OCI-LY3 (cell line): ENCODE measurements at regions not wholly inside any gene's neighbourhood (a gene's known extent, or its start where the extent isn't known, plus 50 kb on each side); places are given as distances from the start of the nearest gene placed in this dataset.

Experiments used
- EZH2phosphoT487 ChIP-seq: fragments of 200-600 bp; shearing (Covaris generic); IDR thresholded peaks from 2 replicates; pipeline ENCODE4 v1.6.1; 2018; ENCODE audit warnings: antibody characterized with exemption, mixed run types, low read depth
- TF ChIP-seq, protein P1 (sequence below): fragments of 200-600, 300-600 bp; sonication (generic); IDR thresholded peaks from 2 replicates; pipeline ENCODE4 v1.5.1; 2014; ENCODE audit warnings: antibody characterized with exemption, low read length, low read depth

DNA sequence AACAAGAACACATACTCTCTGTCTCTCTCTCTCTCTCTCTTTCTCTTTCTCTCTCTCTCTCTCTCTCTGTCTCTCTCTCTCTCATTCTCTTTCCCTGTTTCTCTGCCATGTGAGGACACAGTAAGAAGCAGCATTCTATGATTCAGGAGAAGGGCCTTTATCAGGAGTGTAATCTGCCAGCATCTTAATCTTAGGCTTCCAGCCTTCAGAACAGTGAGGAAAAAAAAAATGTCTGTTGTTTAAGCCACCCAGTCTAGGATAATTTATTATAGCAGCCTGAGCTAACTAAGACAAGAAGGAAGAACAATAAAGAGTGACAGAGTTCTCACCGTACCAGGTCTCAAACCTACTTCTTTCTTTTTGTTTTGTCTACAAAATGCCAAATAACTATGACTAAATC, 399.4 kb downstream of the SOCS6 start:
- TF ChIP-seq, protein P1, sequence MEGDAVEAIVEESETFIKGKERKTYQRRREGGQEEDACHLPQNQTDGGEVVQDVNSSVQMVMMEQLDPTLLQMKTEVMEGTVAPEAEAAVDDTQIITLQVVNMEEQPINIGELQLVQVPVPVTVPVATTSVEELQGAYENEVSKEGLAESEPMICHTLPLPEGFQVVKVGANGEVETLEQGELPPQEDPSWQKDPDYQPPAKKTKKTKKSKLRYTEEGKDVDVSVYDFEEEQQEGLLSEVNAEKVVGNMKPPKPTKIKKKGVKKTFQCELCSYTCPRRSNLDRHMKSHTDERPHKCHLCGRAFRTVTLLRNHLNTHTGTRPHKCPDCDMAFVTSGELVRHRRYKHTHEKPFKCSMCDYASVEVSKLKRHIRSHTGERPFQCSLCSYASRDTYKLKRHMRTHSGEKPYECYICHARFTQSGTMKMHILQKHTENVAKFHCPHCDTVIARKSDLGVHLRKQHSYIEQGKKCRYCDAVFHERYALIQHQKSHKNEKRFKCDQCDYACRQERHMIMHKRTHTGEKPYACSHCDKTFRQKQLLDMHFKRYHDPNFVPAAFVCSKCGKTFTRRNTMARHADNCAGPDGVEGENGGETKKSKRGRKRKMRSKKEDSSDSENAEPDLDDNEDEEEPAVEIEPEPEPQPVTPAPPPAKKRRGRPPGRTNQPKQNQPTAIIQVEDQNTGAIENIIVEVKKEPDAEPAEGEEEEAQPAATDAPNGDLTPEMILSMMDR, result no peak
- no peak for TF ChIP-seq EZH2phosphoT487
